ENCODE measurements at regions not wholly inside any gene's neighbourhood (a gene's known extent, or its start where the extent isn't known, plus 50 kb on each side); places are given as distances from the start of the nearest gene placed in this dataset.
A peak's percentile ranks its signal among the peaks of the same experiment; 100 is the strongest.

GRCh38 chr7:131745390-131746248 lies 189.2 kb upstream of the PODXL start:
- H3K27me3 ChIP-seq = no peaks in the 10 kb centered on the region
- no peaks in the 10 kb centered on the region for H3K36me3 ChIP-seq
- H3K27ac ChIP-seq = no peak overlapping the region
- TF ChIP-seq POLR2A (IDR thresholded peaks at IDR 0.05) (no peak), POLR2AphosphoS5 (IDR thresholded peaks at IDR 0.05; ENCODE audit: insufficient read depth in 1 of 2, low read depth in 1 of 2) (no peak), CTCF (IDR thresholded peaks at IDR 0.05) (no peak)
- H3K4me1 ChIP-seq = no peaks in the 10 kb centered on the region
- no peak for DNase-seq (ENCODE audit: extremely low spot score in 2 of 2)
- intact Hi-C loops (cut with DNase I) = no loop called here
- H3K4me3 ChIP-seq = no peak overlapping the region
- H3K9me3 ChIP-seq = no peaks in the 10 kb centered on the region

- Histone ChIP-seq H3K27me3 (no peaks in the 10 kb centered on the region), H3K36me3 (no peaks in the 10 kb centered on the region), H3K4me1 (no peaks in the 10 kb centered on the region), H3K27ac (no peak overlapping the region), H3K4me3 (no peak overlapping the region), H3K9me3 (no peaks in the 10 kb centered on the region)
- no peak for TF ChIP-seq POLR2AphosphoS5 (IDR thresholded peaks at IDR 0.05; ENCODE audit: insufficient read depth in 1 of 2, low read depth in 1 of 2)
- no peak for TF ChIP-seq POLR2A (IDR thresholded peaks at IDR 0.05)
- no peak for TF ChIP-seq CTCF (IDR thresholded peaks at IDR 0.05)
- no peak for DNase-seq (ENCODE audit: extremely low spot score in 2 of 2)
- intact Hi-C loops (cut with DNase I) = no loop called here
Measured at GRCh38 chr7:131741446-131741845, 185.0 kb upstream of the PODXL start.

- intact Hi-C loops (cut with DNase I) = no loop called here
- no peak for DNase-seq (ENCODE audit: extremely low spot score in 2 of 2)
- H3K4me3 ChIP-seq = no peak overlapping the region
- no peaks in the 10 kb centered on the region for H3K27me3 ChIP-seq
- H3K9me3 ChIP-seq = no peaks in the 10 kb centered on the region
- no peak overlapping the region for H3K27ac ChIP-seq
- TF ChIP-seq POLR2AphosphoS5 (IDR thresholded peaks at IDR 0.05; ENCODE audit: insufficient read depth in 1 of 2, low read depth in 1 of 2) (no peak), CTCF (IDR thresholded peaks at IDR 0.05) (no peak), POLR2A (IDR thresholded peaks at IDR 0.05) (no peak)
- H3K4me1 ChIP-seq = no peaks in the 10 kb centered on the region
- no peaks in the 10 kb centered on the region for H3K36me3 ChIP-seq
Measured at GRCh38 chr7:131737746-131738465, 181.5 kb upstream of the PODXL start.

- H3K27me3 ChIP-seq = no peaks in the 10 kb centered on the region
- no peaks in the 10 kb centered on the region for H3K4me1 ChIP-seq
- TF ChIP-seq CTCF (IDR thresholded peaks at IDR 0.05) (no peak), POLR2AphosphoS5 (IDR thresholded peaks at IDR 0.05; ENCODE audit: insufficient read depth in 1 of 2, low read depth in 1 of 2) (no peak), POLR2A (IDR thresholded peaks at IDR 0.05) (no peak)
- H3K27ac ChIP-seq = no peak overlapping the region
- peak in 1 of 2 donors; percentile 42 for DNase-seq (ENCODE audit: extremely low spot score in 2 of 2)
- H3K36me3 ChIP-seq = no peaks in the 10 kb centered on the region
- H3K9me3 ChIP-seq = no peaks in the 10 kb centered on the region
- H3K4me3 ChIP-seq = no peak overlapping the region
- intact Hi-C loops (cut with DNase I) = no loop called here
Measured at GRCh38 chr7:131735101-131735500, 178.7 kb upstream of the PODXL start.

- Histone ChIP-seq H3K4me3 (no peak overlapping the region), H3K36me3 (no peaks in the 10 kb centered on the region), H3K9me3 (no peaks in the 10 kb centered on the region), H3K27me3 (no peaks in the 10 kb centered on the region), H3K4me1 (no peaks in the 10 kb centered on the region), H3K27ac (no peak overlapping the region)
- DNase-seq (ENCODE audit: extremely low spot score in 2 of 2) = peak in 1 of 2 donors; percentile 34
- intact Hi-C loops (cut with DNase I) = no loop called here
- TF ChIP-seq POLR2A (IDR thresholded peaks at IDR 0.05) = no peak
Measured at GRCh38 chr7:131733604-131734003, 177.2 kb upstream of the PODXL start.

Measured in vagina (tissue), 2 donors.